SU-DHL-6 (cell line): ENCODE measurements at regions not wholly inside any gene's neighbourhood (a gene's known extent, or its start where the extent isn't known, plus 50 kb on each side); places are given as distances from the start of the nearest gene placed in this dataset.

ENCODE experiments used
- H2AFZ ChIP-seq: fragments of 200-600 bp; sonication (generic); 2 replicates; pipeline ENCODE4 v1.6.1; 2014; ENCODE audit warnings: low read depth, mild to moderate bottlenecking, moderate library complexity, mixed read lengths, antibody characterized with exemption, low read length; ENCODE audit not compliant: severe bottlenecking
- H3F3A ChIP-seq: fragments of 200-600 bp; shearing (Covaris generic); 2 replicates; pipeline ENCODE4 v1.6.0; 2016; ENCODE audit warnings: antibody characterized with exemption, mild to moderate bottlenecking; ENCODE audit not compliant: insufficient read depth
- H3K27ac ChIP-seq: fragments of 200-600 bp; sonication (generic); 2 replicates; pipeline ENCODE4 v1.5.1; 2016; ENCODE audit warnings: low read depth, mild to moderate bottlenecking, low read length, moderate library complexity, mixed read lengths
- H3K27me3 ChIP-seq: fragments of 200-600 bp; sonication (generic), shearing (Covaris generic); 2 replicates; pipeline ENCODE4 v1.6.0; 2014; ENCODE audit warnings: mild to moderate bottlenecking, low read length
- H3K36me3 ChIP-seq: fragments of 200-600 bp; sonication (generic); 2 replicates; pipeline ENCODE4 v1.6.1; 2014; ENCODE audit warnings: mild to moderate bottlenecking, low read length, mixed read lengths
- H3K4me2 ChIP-seq: fragments of 300-600, 200-600 bp; shearing (Covaris generic), sonication (generic); 2 replicates; pipeline ENCODE4 v1.6.0; 2014; ENCODE audit warnings: low read length, low read depth, mild to moderate bottlenecking; ENCODE audit not compliant: poor library complexity, severe bottlenecking
- H3K4me3 ChIP-seq: fragments of 200-600 bp; sonication (generic); 2 replicates; pipeline ENCODE4 v1.5.1; 2014; ENCODE audit warnings: antibody characterized with exemption, low read length, mild to moderate bottlenecking, mixed read lengths; ENCODE audit not compliant: insufficient read depth, poor library complexity, severe bottlenecking
- H3K79me2 ChIP-seq: fragments of 200-600 bp; sonication (generic); 2 replicates; pipeline ENCODE4 v1.6.1; 2014; ENCODE audit warnings: mild to moderate bottlenecking, low read length, moderate library complexity; ENCODE audit not compliant: insufficient read depth
- H3K9ac ChIP-seq: fragments of 200-600 bp; sonication (generic); 2 replicates; pipeline ENCODE4 v1.7.0; 2014; ENCODE audit warnings: mild to moderate bottlenecking, low read length
- H3K9me2 ChIP-seq: fragments of 200-600 bp; sonication (generic); replicated peaks from 2 replicates; pipeline ENCODE4 v1.6.1; 2014; ENCODE audit warnings: low read length; ENCODE audit not compliant: insufficient read depth
- H3K9me3 ChIP-seq: fragments of 200-600 bp; sonication (generic); 2 replicates; pipeline ENCODE4 v1.6.1; 2014; ENCODE audit warnings: low read length, mixed read lengths; ENCODE audit not compliant: insufficient read depth
- H4K20me1 ChIP-seq: fragments of 200-600 bp; sonication (generic); 2 replicates; pipeline ENCODE4 v1.6.1; 2014; ENCODE audit warnings: low read depth, mild to moderate bottlenecking, antibody characterized with exemption, low read length, moderate library complexity, mixed read lengths
- CTCF ChIP-seq: fragments of 200-600 bp; sonication (generic); IDR thresholded peaks from one replicate; pipeline ENCODE4 v1.5.1; 2017; ENCODE audit warnings: antibody characterized with exemption, mild to moderate bottlenecking, low read length, moderate library complexity; ENCODE audit not compliant: insufficient read depth, poor library complexity, severe bottlenecking
- EZH2phosphoT487 ChIP-seq: fragments of 200-600 bp; sonication (generic), shearing (Covaris generic); conservative IDR thresholded peaks from 2 replicates; pipeline ENCODE4 v1.6.1; 2018; ENCODE audit warnings: mild to moderate bottlenecking, antibody characterized with exemption, low read length, moderate library complexity, mixed read lengths

GRCh38 chr1:56173736-56174135 lies 405.6 kb downstream of the PLPP3 start:
- Histone ChIP-seq H4K20me1 (no peaks in the 10 kb centered on the region), H3K9me3 (no peaks in the 10 kb centered on the region), H3F3A (no peaks in the 10 kb centered on the region), H3K9me2 (no peaks in the 10 kb centered on the region), H3K27me3 (no peaks in the 10 kb centered on the region), H3K4me2 (no peak overlapping the region), H3K27ac (no peak overlapping the region), H3K79me2 (no peaks in the 10 kb centered on the region), H3K36me3 (no peaks in the 10 kb centered on the region), H2AFZ (no peak overlapping the region), H3K4me3 (no peak overlapping the region), H3K9ac (no peak overlapping the region)
- TF ChIP-seq CTCF = no peak

DNA sequence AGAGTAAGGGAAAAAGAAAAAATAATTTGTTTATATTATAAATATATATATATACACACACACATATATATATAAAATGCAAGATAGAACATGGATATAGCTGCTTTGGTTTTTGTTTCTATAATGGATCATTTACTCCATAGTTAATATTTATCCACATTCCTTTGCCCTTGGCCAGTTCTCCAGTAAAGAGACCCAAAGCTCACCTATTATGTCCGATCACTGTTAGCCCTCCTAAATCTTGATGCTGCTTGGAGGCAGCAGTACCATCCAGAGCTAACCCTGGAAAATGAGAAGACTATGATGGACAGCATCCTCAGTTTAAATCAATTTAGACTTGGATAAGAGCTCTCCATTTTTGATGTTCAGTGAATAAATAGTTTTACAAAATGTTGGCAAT lies 407.7 kb downstream of the PLPP3 start:
- TF ChIP-seq CTCF (no peak), EZH2phosphoT487 (no peak)
- no peaks in the 10 kb centered on the region for H3K36me3 ChIP-seq

GRCh38 chr1:56170784-56171320 lies 408.5 kb downstream of the PLPP3 start:
- no peaks in the 10 kb centered on the region for H3K79me2 ChIP-seq
- H3K4me2 ChIP-seq = no peak overlapping the region
- H3K27me3 ChIP-seq = no peaks in the 10 kb centered on the region
- TF ChIP-seq CTCF = no peak
- TF ChIP-seq EZH2phosphoT487 = no peak
- no peaks in the 10 kb centered on the region for H4K20me1 ChIP-seq
- H3K36me3 ChIP-seq = no peaks in the 10 kb centered on the region
- no peaks in the 10 kb centered on the region for H3K9me3 ChIP-seq
- no peaks in the 10 kb centered on the region for H3K9me2 ChIP-seq
- no peak overlapping the region for H3K27ac ChIP-seq
- H3K9ac ChIP-seq = no peak overlapping the region
- no peak overlapping the region for H2AFZ ChIP-seq
- H3F3A ChIP-seq = no peaks in the 10 kb centered on the region
- no peak overlapping the region for H3K4me3 ChIP-seq

More for the DNA sequence above, 407.7 kb downstream of the PLPP3 start:
- no peak overlapping the region for H3K4me3 ChIP-seq
- no peaks in the 10 kb centered on the region for H4K20me1 ChIP-seq
- no peak overlapping the region for H3K27ac ChIP-seq
- no peaks in the 10 kb centered on the region for H3K79me2 ChIP-seq
- no peaks in the 10 kb centered on the region for H3K27me3 ChIP-seq
- H3K9me2 ChIP-seq = no peaks in the 10 kb centered on the region
- no peak overlapping the region for H2AFZ ChIP-seq
- no peaks in the 10 kb centered on the region for H3K9me3 ChIP-seq
- no peaks in the 10 kb centered on the region for H3F3A ChIP-seq
- H3K9ac ChIP-seq = no peak overlapping the region
- H3K4me2 ChIP-seq = no peak overlapping the region
